Adrenal gland (tissue), 9 donors: ENCODE measurements at regions not wholly inside any gene's neighbourhood (a gene's known extent, or its start where the extent isn't known, plus 50 kb on each side); places are given as distances from the start of the nearest gene placed in this dataset.

Source experiments
- DNase-seq, 7 donors: peaks; one replicate each; pipeline ENCODE4 v3.0.0-alpha.2; 2019 to 2020
- H3K27ac ChIP-seq, 5 donors: fragments of 200-600 bp; sonication (generic) in 4 of 5; 1 replicate in 3 of 5; 2 replicates in 2 of 5; pipeline versions ENCODE4 v1.5.1 to v1.8.0; 2016 to 2020; ENCODE audit warnings: mild to moderate bottlenecking in 1 of 5
- H3K27me3 ChIP-seq: fragments of 200-600 bp; 2 replicates; pipeline ENCODE4 v1.8.0; 2021
- H3K36me3 ChIP-seq, 2 donors: fragments of 200-600 bp; replicated peaks in 1 of 2; 1 replicate in 1 of 2; 2 replicates in 1 of 2; pipeline versions ENCODE4 v1.5.1 to v1.8.0; 2018 to 2022
- H3K4me1 ChIP-seq, 2 donors: fragments of 200-600 bp; replicated peaks in 1 of 2; 1 replicate in 1 of 2; 2 replicates in 1 of 2; pipeline versions ENCODE4 v1.5.1 to v1.8.0; 2018 to 2021
- H3K4me3 ChIP-seq, 4 donors: fragments of 200-600 bp; sonication (generic) in 3 of 4; one replicate each; pipeline ENCODE4 v1.5.1; 2016 to 2018
- H3K9me3 ChIP-seq, 3 donors: fragments of 200-600 bp; sonication (generic) in 1 of 3; replicated peaks in 1 of 3; 1 replicate in 2 of 3; 2 replicates in 1 of 3; pipeline versions ENCODE4 v1.5.1 to v1.8.0; 2016 to 2021
- CTCF ChIP-seq, 6 experiments: fragments of 450-650 bp in 4 of 6; fragments of 200-600 bp in 2 of 6; sonication (generic) in 1 of 6; IDR thresholded peaks; 1 replicate in 5 of 6; 2 replicates in 1 of 6; pipeline versions ENCODE4 v1.5.1 to v1.8.0; 2016 to 2021; ENCODE audit warnings: antibody characterized with exemption in 6 of 6, mild to moderate bottlenecking in 2 of 6, moderate library complexity in 1 of 6
- POLR2A ChIP-seq, 2 donors: fragments of 450-650 bp; IDR thresholded peaks; one replicate each; pipeline ENCODE4 v1.6.1; 2017; ENCODE audit warnings: antibody characterized with exemption in 2 of 2, mild to moderate bottlenecking in 2 of 2, moderate library complexity in 1 of 2
- WGBS, 4 donors: extraction: QIAGEN DNeasy Blood & Tissue Kit in 2 of 4; methylation state at CpG; one replicate each; pipeline versions ENCODE4 v1.1.5 to v1.1.7; 2013 to 2017; 5-methylcytosine and 5-hydroxymethylcytosine counted together
- intact Hi-C, 2 donors: fragments of 100-400 bp; cut with DNase I; formaldehyde crosslinking; loops; one replicate each; pipeline versions ENCODE4 v1.14.1 to v1.15.0; 2022 to 2023
- donor health status: healthy with polysubstance abuse.
- donor health status: Bipolar disorder and iron deficiency.
- donor health status: DM: yes; HTN: yes; CAD: no.
- donor health status: DM: no; HTN: no; CAD: no.
- donor health status: DM: no; HTN: no; CAD: no.

GRCh38 chr3:113129168-113129567, 82.2 kb upstream of the BOC start:
- Histone ChIP-seq H3K9me3 (no peaks in the 10 kb centered on the region), H3K36me3 (no peaks in the 10 kb centered on the region), H3K27ac (no peak overlapping the region), H3K4me3 (no peak overlapping the region), H3K27me3 (no peaks in the 10 kb centered on the region), H3K4me1 (no peaks in the 10 kb centered on the region)
- no peak for DNase-seq
- WGBS, 4 donors = 73 to 84% (median 77%) methylated on average over 5 of the region's 5 CpGs
- intact Hi-C loops = no loop called here
- no peak for TF ChIP-seq CTCF (IDR thresholded peaks at IDR 0.05)
- no peak for TF ChIP-seq POLR2A (IDR thresholded peaks at IDR 0.05)

- DNase-seq = no peak
- 70 to 93% (median 83%) methylated on average over 2 of the region's 2 CpGs for WGBS, 4 donors
- H3K27me3 ChIP-seq = no peaks in the 10 kb centered on the region
- intact Hi-C loops = loop anchor here (5.0 to 10.0 kb wide), 2 partner anchors 78 to 160 kb away; no protein-coding TSS in a partner anchor
- H3K36me3 ChIP-seq = no peaks in the 10 kb centered on the region
- no peaks in the 10 kb centered on the region for H3K9me3 ChIP-seq
- TF ChIP-seq POLR2A (IDR thresholded peaks at IDR 0.05) (no peak), CTCF (IDR thresholded peaks at IDR 0.05) (no peak)
- no peaks in the 10 kb centered on the region for H3K4me1 ChIP-seq
- no peak overlapping the region for H3K4me3 ChIP-seq
- no peak overlapping the region for H3K27ac ChIP-seq
Observed at GRCh38 chr3:113132571-113132996, 78.8 kb upstream of the BOC start.

- TF ChIP-seq POLR2A (IDR thresholded peaks at IDR 0.05) = no peak
- no peak for TF ChIP-seq CTCF (IDR thresholded peaks at IDR 0.05)
- Histone ChIP-seq H3K4me1 (no peaks in the 10 kb centered on the region), H3K27ac (no peak overlapping the region), H3K36me3 (no peaks in the 10 kb centered on the region), H3K27me3 (no peaks in the 10 kb centered on the region), H3K9me3 (no peaks in the 10 kb centered on the region), H3K4me3 (no peak overlapping the region)
- intact Hi-C loops = loop anchor here (5.0 to 10.0 kb wide), 2 partner anchors 78 to 159 kb away; no protein-coding TSS in a partner anchor
- 77 to 79% (median 78%) methylated on average over 3 of the region's 3 CpGs for WGBS, 4 donors
- no peak for DNase-seq
Observed at GRCh38 chr3:113133140-113133539, 78.2 kb upstream of the BOC start.

- H3K27ac ChIP-seq = no peak overlapping the region
- H3K27me3 ChIP-seq = no peaks in the 10 kb centered on the region
- no peaks in the 10 kb centered on the region for H3K36me3 ChIP-seq
- intact Hi-C loops = loop anchor here in 1 of 2 donors (10.0 kb wide), 1 partner anchor 81 kb away; no protein-coding TSS in a partner anchor
- 34 to 46% (median 40%) methylated on average over 6 of the region's 6 CpGs for WGBS, 4 donors
- H3K9me3 ChIP-seq = no peaks in the 10 kb centered on the region
- H3K4me1 ChIP-seq = no peaks in the 10 kb centered on the region
- TF ChIP-seq POLR2A (IDR thresholded peaks at IDR 0.05) = no peak
- peak; percentile 31 to 66 (median 54) for TF ChIP-seq CTCF (IDR thresholded peaks at IDR 0.05)
- H3K4me3 ChIP-seq = no peak overlapping the region
- DNase-seq = no peak
Observed at GRCh38 chr3:113136071-113136470, 75.3 kb upstream of the BOC start.
